NCI-H146 treated with DMSO at 0.1 percent for 48 hours (cell line): ENCODE measurements at regions not wholly inside any gene's neighbourhood (a gene's known extent, or its start where the extent isn't known, plus 50 kb on each side); places are given as distances from the start of the nearest gene placed in this dataset.

Experiments
- DNase-seq: peaks from one replicate; lab custom pipeline; 2025; ENCODE audit not compliant: unreplicated experiment; lab: John Stamatoyannopoulos, UW

DNA sequence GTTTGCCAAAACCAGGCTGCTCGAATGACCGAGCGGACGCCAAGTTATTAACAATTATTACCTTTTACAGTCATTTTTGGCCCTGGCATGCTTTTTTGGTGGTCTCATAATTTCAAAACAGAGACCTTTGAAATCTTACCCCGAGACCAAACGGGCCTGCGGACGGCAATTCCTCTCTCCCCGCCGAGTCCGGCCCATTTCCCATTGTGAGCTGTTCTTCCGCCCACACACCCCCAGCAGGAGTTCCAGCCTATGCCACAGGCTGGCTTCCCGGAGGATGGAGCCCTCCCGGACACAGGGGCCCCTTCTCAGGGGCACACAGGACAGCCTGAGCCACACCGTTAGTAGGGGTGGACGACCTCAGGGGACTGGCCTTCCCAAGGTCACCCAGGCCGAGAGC, 130.7 kb downstream of the C16orf95 start:
- DNase-seq, result no peak

GRCh38 chr16:87186876-87187533, 130.2 kb downstream of the C16orf95 start:
- no peak for DNase-seq

DNA sequence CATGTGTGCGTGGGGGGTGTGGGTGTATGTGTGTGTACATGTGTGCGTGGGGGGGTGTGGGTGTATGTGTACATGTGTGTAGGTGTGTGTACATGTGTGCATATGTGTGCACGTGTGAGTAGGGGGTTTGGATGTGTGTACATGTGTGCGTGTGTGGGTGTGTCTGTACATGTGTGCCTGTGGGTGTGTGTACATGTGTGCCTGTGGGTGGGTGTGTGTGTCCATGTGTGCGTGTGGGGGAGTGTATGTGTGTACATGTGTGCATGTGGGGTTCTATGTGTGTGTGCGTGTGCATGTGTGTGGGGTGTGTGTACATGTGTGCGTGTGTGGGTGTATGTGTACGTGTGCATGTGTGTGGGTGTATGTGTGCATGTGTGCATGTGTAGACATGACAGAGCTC, 129.1 kb downstream of the C16orf95 start:
- no peak for DNase-seq

DNA sequence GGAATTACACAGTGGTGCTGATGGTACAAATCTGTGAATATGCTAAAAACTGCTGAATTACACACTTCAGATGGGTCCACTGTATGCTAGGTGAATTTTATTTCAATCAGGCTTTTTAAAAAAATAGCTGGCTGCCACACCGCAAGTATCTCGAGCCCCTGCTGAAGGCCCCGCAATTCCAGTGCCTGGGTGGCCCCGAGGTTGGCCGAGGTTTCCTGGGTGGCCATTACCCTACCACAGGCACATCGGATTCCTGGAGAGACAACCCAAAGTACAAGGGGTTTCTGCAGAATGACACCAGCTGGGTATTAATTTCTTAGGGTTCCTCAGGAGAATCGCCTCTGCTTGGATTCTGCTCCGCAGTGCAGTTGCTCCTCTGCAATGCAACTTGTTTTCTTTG, 127.8 kb downstream of the C16orf95 start:
- DNase-seq, result no peak

- DNase-seq, result no peak
Observed at GRCh38 chr16:87190288-87191230, 126.6 kb downstream of the C16orf95 start.

DNA sequence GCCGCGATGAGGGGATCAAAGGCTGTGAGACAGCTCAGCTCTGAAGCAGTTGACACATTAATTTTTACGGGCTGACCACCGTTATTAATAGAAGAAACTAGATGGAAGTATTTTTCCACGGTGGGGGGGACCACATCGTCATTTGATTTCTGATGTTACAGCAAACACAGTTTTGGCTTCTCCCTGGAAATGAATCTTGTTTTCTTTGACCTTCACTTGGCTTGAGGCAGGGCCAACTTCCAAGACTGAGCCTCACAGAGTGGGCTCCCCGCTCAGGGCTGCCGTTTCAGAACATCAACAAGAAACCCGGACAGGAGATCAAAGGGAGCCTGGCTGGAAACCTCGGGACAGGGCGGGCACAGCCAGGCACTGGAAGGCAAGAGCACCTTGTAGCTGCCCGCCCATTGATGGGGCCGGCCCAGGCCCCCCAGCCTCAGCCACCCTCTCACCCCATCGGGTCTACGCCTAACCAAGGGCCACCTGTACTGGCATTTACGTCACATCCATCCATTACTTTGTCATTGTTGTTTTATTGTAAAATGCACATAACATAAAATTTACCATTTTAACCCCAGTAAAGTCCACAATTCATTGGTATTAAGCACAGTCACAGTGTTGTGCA, 124.6 kb downstream of the C16orf95 start:
- DNase-seq, result no peak

- no peak for DNase-seq
Observed at GRCh38 chr16:87194172-87194571, 123.0 kb downstream of the C16orf95 start.

GRCh38 chr16:87195161-87195560, 122.0 kb downstream of the C16orf95 start:
- no peak for DNase-seq

DNA sequence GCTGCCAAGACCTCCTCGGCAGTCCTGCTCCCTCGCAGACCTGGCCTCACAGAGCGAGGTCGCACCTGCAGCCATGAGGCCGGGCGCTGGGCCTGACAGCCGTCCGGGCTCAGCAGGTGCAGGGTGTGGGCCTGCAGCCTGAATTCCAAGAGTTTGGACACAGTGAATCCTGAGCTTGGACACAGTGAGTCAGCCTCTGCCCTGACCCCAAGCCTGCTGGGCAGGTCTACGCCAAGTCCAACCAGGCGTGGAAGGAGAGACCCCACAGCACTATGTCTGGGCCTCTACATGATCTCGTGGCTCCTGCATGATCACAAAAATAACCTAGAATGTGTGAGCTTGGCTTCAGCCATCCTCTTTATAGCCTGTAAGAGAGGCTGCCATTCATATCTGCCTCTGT, 121.0 kb downstream of the C16orf95 start:
- DNase-seq, result no peak

DNA sequence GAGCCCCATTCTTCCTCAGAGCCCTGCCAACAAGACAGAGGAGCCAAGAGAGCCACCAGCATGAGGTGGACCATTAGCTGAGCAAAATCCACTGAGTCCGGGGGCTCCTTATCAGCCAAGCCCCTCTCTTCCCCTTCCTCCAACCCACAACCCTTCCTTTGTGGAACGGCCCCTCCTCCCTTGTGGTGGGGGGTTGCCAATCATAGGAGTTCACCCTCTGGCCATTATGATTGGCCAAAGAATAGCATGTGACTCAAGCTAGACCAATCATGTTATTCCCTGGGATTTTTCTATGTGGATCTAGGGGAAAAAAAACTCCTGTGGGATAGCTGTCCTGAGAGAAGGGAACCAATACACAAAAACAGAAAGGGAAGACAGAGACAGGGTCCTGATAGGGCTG, 120.5 kb downstream of the C16orf95 start:
- no peak for DNase-seq

- no peak for DNase-seq
Observed at GRCh38 chr16:87198328-87198832, 118.8 kb downstream of the C16orf95 start.

DNA sequence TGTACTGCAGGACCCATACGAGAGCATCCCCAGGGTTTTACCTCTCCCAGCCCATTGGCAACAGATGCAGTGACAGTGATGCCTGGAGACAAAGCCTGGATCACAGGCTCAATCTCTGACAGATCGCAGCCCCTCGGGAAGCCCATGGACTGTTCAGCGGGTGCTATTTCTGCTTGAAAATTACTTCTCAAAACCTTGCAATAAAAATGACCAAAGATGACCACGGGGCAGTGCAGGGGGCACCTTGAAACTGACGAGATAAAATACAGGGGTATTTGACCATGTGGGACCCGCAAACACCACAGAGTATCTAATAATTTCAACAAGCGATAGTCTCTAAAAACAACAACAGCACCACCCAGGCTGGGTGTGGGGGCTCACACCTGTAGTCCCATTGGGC, 118.3 kb downstream of the C16orf95 start:
- DNase-seq, result no peak

- DNase-seq, result no peak
Observed at GRCh38 chr16:87199379-87199778, 117.8 kb downstream of the C16orf95 start.

DNA sequence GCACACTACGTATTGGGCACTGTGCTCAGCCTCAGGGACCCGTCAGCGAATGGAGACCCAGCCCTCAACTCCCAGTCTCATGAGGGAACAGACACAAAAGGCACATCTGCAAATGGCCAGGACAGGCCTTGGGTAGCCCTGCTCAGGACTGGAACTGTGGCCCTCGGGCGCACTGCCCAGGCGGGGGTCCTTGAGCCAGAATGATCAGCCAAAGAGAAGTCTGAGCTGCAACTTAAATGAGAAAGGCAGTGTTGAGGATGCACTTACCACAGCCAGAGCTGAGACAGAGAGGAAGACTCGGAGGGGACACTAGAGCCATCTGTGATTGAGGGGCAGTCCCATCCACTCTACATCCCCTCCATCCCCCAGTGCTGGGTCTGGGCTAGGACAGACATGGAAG, 117.3 kb downstream of the C16orf95 start:
- no peak for DNase-seq

- DNase-seq, result no peak
Observed at GRCh38 chr16:87200637-87201036, 116.6 kb downstream of the C16orf95 start.

DNA sequence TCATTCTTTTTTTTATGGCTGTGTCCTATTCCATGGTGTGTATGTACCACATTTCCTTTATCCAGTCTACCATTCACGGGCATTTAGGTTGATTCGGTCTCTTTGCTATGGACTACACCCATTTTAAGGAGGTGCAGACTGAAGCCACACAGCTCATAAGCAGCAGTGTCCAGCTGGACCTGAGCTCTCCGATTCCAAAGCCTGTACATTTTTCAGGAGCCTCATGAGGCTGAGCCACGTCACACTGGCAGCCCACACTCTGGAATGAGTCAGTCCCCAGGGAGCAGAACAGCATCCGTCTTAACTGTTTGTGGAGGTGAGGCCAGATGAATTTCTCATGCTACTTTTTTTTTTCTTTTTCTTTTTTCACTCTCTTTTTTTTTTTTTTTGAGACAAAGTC, 116.1 kb downstream of the C16orf95 start:
- no peak for DNase-seq

DNA sequence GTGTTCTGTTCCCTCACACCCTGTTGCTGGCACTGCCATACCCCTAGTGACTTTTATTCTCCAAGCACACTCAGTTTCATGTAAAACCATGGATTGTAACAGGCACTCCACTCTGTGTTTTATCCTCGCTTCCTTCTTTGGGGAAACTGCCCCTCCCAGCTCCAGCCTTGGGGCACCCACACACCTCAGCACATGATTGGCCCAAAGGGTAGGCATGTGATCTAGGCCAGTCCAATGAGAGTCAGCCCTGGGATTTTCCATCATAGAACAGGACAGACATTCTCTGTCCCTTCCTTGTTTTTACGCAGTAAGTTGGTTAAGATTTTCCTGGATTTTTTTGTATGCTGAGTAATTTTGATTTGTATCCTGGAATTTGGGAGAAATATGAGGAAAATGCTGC, 115.4 kb downstream of the C16orf95 start:
- no peak for DNase-seq

GRCh38 chr16:87202346-87202745, 114.8 kb downstream of the C16orf95 start:
- DNase-seq, result no peak

DNA sequence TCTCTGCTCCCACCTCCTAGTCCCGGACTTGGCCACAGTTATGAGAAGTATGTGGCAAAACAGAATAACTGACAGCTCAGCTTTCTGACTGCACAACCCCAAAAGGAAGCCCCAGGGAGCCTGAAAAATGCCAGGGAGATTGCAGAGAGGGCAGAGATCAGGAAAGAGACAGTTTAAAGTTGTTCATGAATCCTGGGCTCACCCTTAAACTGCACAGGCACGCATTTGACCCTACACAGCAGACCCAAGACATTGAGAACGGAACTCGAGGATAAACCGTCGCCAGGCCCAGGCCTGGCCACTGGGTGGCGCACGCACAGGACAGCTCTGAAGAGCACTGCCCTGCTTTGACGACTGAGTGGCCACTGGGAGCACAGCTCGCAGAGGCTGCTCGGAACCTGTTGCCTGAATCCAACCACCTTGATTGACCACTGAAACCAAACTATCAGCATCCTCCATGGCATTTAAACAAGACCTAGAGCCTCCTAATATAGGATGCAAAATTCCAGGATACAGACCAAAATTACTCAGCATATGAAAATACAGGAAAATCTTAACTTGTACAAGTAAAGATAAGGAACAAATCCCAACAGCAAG, 114.0 kb downstream of the C16orf95 start:
- DNase-seq, result peak; percentile 2

DNA sequence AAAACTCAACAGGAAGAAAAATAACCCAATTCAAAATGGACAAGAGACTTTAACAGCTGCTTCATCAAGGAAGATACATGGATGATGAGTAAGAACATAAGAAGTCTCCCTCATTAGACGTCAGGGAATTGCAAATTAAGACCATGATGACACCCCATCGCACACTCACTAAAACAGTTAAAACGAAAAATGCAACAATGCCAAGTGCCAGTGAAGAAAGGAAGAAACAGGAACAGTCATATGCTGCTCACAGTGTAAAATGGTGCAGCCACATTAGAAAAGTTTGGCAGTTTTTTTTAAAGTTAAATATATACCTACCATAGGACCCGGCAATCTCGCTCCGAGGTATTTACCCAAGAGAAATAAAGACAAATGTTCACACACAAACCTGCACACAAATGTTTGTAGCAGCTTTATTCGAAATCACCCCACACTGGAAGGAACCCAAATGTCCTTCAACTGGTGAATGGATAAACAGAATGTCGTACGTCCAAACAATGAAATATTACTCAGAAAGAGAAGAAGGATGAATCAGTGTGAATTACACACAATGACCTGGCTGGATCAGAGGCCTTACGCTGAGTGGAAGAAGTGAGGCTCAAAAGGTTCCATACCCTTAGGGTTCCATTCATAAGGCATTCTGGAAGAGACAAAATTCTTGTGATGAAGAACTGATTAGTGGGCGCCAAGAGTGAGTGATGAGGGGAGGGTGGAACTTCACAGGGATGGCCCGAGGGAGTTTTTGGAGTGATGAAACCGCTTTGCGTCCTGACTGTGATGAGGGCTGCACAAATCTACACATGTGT, 110.3 kb downstream of the C16orf95 start:
- DNase-seq, result no peak

DNA sequence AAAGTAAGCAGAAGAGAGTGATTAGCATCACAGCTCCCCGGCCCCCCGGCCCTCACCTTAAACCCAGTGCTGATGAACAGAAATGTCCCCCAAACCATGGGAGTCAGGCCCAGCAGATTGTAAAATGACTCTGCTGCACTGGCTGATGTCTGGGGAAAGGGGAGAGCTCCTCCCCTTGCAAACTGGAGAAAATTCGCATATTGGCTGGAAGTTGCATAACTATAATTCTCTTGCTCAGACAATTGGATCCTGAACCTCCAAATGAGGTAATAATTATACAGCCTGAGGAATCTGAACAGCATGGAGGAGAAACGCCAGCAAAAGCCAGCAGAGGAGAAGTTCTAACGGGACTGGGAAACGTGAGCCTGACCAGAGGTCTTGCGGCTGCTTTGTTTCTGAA, 109.7 kb downstream of the C16orf95 start:
- DNase-seq, result no peak
